AG10803 (cell line): ENCODE measurements at regions not wholly inside any gene's neighbourhood (a gene's known extent, or its start where the extent isn't known, plus 50 kb on each side); places are given as distances from the start of the nearest gene placed in this dataset.

ENCODE experiments used
- DNase-seq: peaks from one replicate; pipeline ENCODE4 v3.0.0; 2010; ENCODE audit warnings: low read depth
- H3K4me3 ChIP-seq: 2 replicates; pipeline ENCODE4 v1.5.1; 2011; ENCODE audit warnings: mild to moderate bottlenecking, low read length, control low read depth
- CTCF ChIP-seq: conservative IDR thresholded peaks from 2 replicates; pipeline ENCODE4 v1.5.1; 2011; ENCODE audit warnings: mild to moderate bottlenecking, low read length, control low read depth, inconsistent platforms

GRCh38 chr12:83763425-83763824 is 1076.7 kb downstream of the TMTC2 start:
- H3K4me3 ChIP-seq = no peak overlapping the region
- DNase-seq = no peak
- TF ChIP-seq CTCF = no peak

GRCh38 chr12:83759906-83760305 is 1073.2 kb downstream of the TMTC2 start:
- no peak overlapping the region for H3K4me3 ChIP-seq
- no peak for DNase-seq
- TF ChIP-seq CTCF = no peak

- H3K4me3 ChIP-seq = no peak overlapping the region
- TF ChIP-seq CTCF = no peak
- DNase-seq = no peak
Observed at GRCh38 chr12:83758888-83759631, 1072.4 kb downstream of the TMTC2 start.

GRCh38 chr12:83753904-83754303 is 1067.2 kb downstream of the TMTC2 start:
- H3K4me3 ChIP-seq = no peak overlapping the region
- DNase-seq = no peak
- no peak for TF ChIP-seq CTCF

GRCh38 chr12:83753205-83753604 is 1066.5 kb downstream of the TMTC2 start:
- no peak for DNase-seq
- H3K4me3 ChIP-seq = no peak overlapping the region
- no peak for TF ChIP-seq CTCF

GRCh38 chr12:83739607-83740006 is 1052.9 kb downstream of the TMTC2 start:
- no peak for DNase-seq
- no peak for TF ChIP-seq CTCF
- H3K4me3 ChIP-seq = no peak overlapping the region

- TF ChIP-seq CTCF = no peak
- H3K4me3 ChIP-seq = no peak overlapping the region
- no peak for DNase-seq
Observed at GRCh38 chr12:83710851-83711250, 1024.1 kb downstream of the TMTC2 start.
